B cell (primary cell): ENCODE measurements at regions not wholly inside any gene's neighbourhood (a gene's known extent, or its start where the extent isn't known, plus 50 kb on each side); places are given as distances from the start of the nearest gene placed in this dataset.
"Not testable (repeated sequence)": the region's sequence is repeated elsewhere in the genome, so short reads cannot be mapped to it uniquely, and the experiment has no call there.

Experiments used
- ATAC-seq: fragments of 200-7000 bp; cut with Tn5 transposase; one replicate; pipeline ENCODE4 v1.10.0; 2021; ENCODE audit warnings: low read depth, mild to moderate bottlenecking, moderate number of reproducible peaks, moderate library complexity
- CTCF ChIA-PET: fragments of 350-600 bp; sonication (Branson Sonifier 250); formaldehyde crosslinking; loops from one replicate; lab custom pipeline; 2021; ENCODE audit warnings: antibody characterized with exemption, inconsistent platforms; lab: Charles Lee
- POLR2A ChIA-PET: fragments of 350-600 bp; sonication (Branson Sonifier 250); formaldehyde crosslinking; loops from one replicate; lab custom pipeline; 2021; ENCODE audit warnings: antibody characterized with exemption; lab: Charles Lee
- DNase-seq: peaks from one replicate; pipeline ENCODE4 v3.0.0; 2013
- H2AFZ ChIP-seq: 2 replicates; pipeline ENCODE4 v1.6.1; 2012; ENCODE audit warnings: mild to moderate bottlenecking, low read depth, low read length; ENCODE audit not compliant: insufficient read depth, poor library complexity, severe bottlenecking
- H3K27ac ChIP-seq, 2 donors: 1 replicate in 1 of 2; 2 replicates in 1 of 2; pipeline ENCODE4 v1.5.1; 2012 to 2013; ENCODE audit warnings: low read length in 2 of 2, mild to moderate bottlenecking in 2 of 2, moderate library complexity in 1 of 2
- H3K27me3 ChIP-seq, 4 experiments: fragments of 200-600 bp in 1 of 4; sonication (generic) in 1 of 4; replicated peaks in 1 of 4; 1 replicate in 2 of 4; 2 replicates in 2 of 4; pipeline versions ENCODE4 v1.6.1 to v1.7.0; 2013 to 2016; ENCODE audit warnings: low read length in 3 of 4, mild to moderate bottlenecking in 2 of 4, mixed read lengths in 1 of 4, moderate library complexity in 1 of 4; ENCODE audit not compliant: insufficient read depth in 4 of 4, control insufficient read depth in 3 of 4; ENCODE audit errors: control extremely low read depth in 1 of 4
- H3K36me3 ChIP-seq, 2 experiments: replicated peaks in 1 of 2; 1 replicate in 1 of 2; 2 replicates in 1 of 2; pipeline versions ENCODE4 v1.6.1 to v1.7.1; 2013; ENCODE audit warnings: low read length in 1 of 2; ENCODE audit not compliant: insufficient read depth in 2 of 2, control insufficient read depth in 1 of 2; ENCODE audit errors: control extremely low read depth in 1 of 2, extremely low read depth in 1 of 2
- H3K4me1 ChIP-seq, 2 donors: fragments of 200-600 bp in 1 of 2; sonication (generic) in 1 of 2; 1 replicate in 1 of 2; 2 replicates in 1 of 2; pipeline versions ENCODE4 v1.5.1 to v1.6.1; 2013 to 2017; ENCODE audit warnings: low read length in 2 of 2; ENCODE audit not compliant: control insufficient read depth in 2 of 2, insufficient read depth in 2 of 2
- H3K4me2 ChIP-seq: replicated peaks from 2 replicates; pipeline ENCODE3; 2012; ENCODE audit warnings: mild to moderate bottlenecking, low read depth, low read length; ENCODE audit not compliant: poor library complexity, severe bottlenecking
- H3K4me3 ChIP-seq, 5 experiments: fragments of 200-600 bp in 1 of 5; sonication (generic) in 1 of 5; 1 replicate in 3 of 5; 2 replicates in 2 of 5; pipeline versions ENCODE4 v1.5.1 to v1.7.0; 2011 to 2016; ENCODE audit warnings: low read length in 4 of 5, mild to moderate bottlenecking in 4 of 5, low read depth in 2 of 5, control low read depth in 1 of 5, moderate library complexity in 1 of 5; ENCODE audit not compliant: insufficient read depth in 1 of 5; ENCODE audit errors: control extremely low read depth in 1 of 5, extremely low read depth in 1 of 5
- H3K79me2 ChIP-seq: fragments of 200-600 bp; sonication (generic); one replicate; pipeline ENCODE4 v1.6.0; 2016; ENCODE audit warnings: low read length; ENCODE audit not compliant: control insufficient read depth, insufficient read depth
- H3K9ac ChIP-seq: fragments of 200-600 bp; sonication (generic); 2 replicates; pipeline ENCODE4 v1.6.1; 2017; ENCODE audit warnings: mild to moderate bottlenecking, low read length, moderate library complexity
- H3K9me3 ChIP-seq, 3 donors: one replicate each; pipeline versions ENCODE4 v1.6.1 to v1.7.1; 2013; ENCODE audit warnings: low read length in 2 of 3; ENCODE audit not compliant: control insufficient read depth in 2 of 3, insufficient read depth in 1 of 3; ENCODE audit errors: control extremely low read depth in 1 of 3
- H4K20me1 ChIP-seq: 2 replicates; pipeline ENCODE4 v1.6.0; 2012; ENCODE audit warnings: mild to moderate bottlenecking, low read length; ENCODE audit not compliant: insufficient read depth, control insufficient read depth, poor library complexity, severe bottlenecking
- H3K27ac Mint-ChIP-seq: one replicate; pipeline ENCODE4 v1.8.0; 2021; ENCODE audit warnings: mixed read lengths
- H3K27me3 Mint-ChIP-seq: one replicate; pipeline ENCODE4 v1.8.0; 2021; ENCODE audit warnings: mixed read lengths
- H3K4me1 Mint-ChIP-seq: one replicate; pipeline ENCODE4 v1.8.0; 2021; ENCODE audit warnings: mixed read lengths
- H3K4me3 Mint-ChIP-seq: one replicate; pipeline ENCODE4 v1.8.0; 2021; ENCODE audit warnings: mixed read lengths
- H3K9me3 Mint-ChIP-seq: one replicate; pipeline ENCODE4 v1.8.0; 2022; ENCODE audit warnings: mixed read lengths; ENCODE audit not compliant: insufficient read depth
- CTCF ChIP-seq: fragments of 200-600 bp; IDR thresholded peaks from one replicate; pipeline ENCODE4 v1.8.0; 2022; ENCODE audit warnings: antibody characterized with exemption, mild to moderate bottlenecking
- EZH2 ChIP-seq: IDR thresholded peaks from 2 replicates; pipeline ENCODE4 v1.6.1; 2012; ENCODE audit warnings: borderline replicate concordance, low read depth, mild to moderate bottlenecking, moderate library complexity, low read length; ENCODE audit not compliant: insufficient read depth, poor library complexity, severe bottlenecking
- WGBS: methylation state at CpG from one replicate; pipeline ENCODE4 v1.1.5; 2013; ENCODE audit warnings: missing lambda C conversion rate; ENCODE audit not compliant: insufficient coverage; 5-methylcytosine and 5-hydroxymethylcytosine counted together
- intact Hi-C: fragments of 100-400 bp; cut with micrococcal nuclease; formaldehyde crosslinking; loops from one replicate; pipeline ENCODE4 v1.10.0; 2022

GRCh38 chr1:79497193-79497773 lies 490.8 kb upstream of the ADGRL4 start:
- H3K4me1 ChIP-seq: no peaks in the 10 kb centered on the region
- H3K4me3 Mint-ChIP-seq: no peak overlapping the region
- no peaks in the 10 kb centered on the region for H3K27me3 ChIP-seq
- no peaks in the 10 kb centered on the region for H3K79me2 ChIP-seq
- 0% methylated on average over 1 of the region's 4 CpGs for WGBS
- no peak overlapping the region for H2AFZ ChIP-seq
- no peaks in the 10 kb centered on the region for H4K20me1 ChIP-seq
- H3K4me1 Mint-ChIP-seq: no peaks in the 10 kb centered on the region
- no peaks in the 10 kb centered on the region for H3K9me3 ChIP-seq
- peak; percentile 25 for DNase-seq
- peak; percentile 71 for TF ChIP-seq CTCF
- no peak for TF ChIP-seq EZH2
- H3K27ac ChIP-seq: no peak overlapping the region
- H3K4me2 ChIP-seq: no peak overlapping the region
- ChIA-PET CTCF (interaction anchor here (0.8 kb wide), 1 partner anchor 8 kb away, joined by 3 read pairs; no protein-coding TSS in a partner anchor), POLR2A (no interaction called here)
- intact Hi-C loops: no loop called here
- no peaks in the 10 kb centered on the region for H3K9me3 Mint-ChIP-seq
- no peak for ATAC-seq
- no peaks in the 10 kb centered on the region for H3K36me3 ChIP-seq
- H3K27ac Mint-ChIP-seq: no peak overlapping the region
- no peaks in the 10 kb centered on the region for H3K27me3 Mint-ChIP-seq
- no peak overlapping the region for H3K4me3 ChIP-seq
- no peak overlapping the region for H3K9ac ChIP-seq

DNA sequence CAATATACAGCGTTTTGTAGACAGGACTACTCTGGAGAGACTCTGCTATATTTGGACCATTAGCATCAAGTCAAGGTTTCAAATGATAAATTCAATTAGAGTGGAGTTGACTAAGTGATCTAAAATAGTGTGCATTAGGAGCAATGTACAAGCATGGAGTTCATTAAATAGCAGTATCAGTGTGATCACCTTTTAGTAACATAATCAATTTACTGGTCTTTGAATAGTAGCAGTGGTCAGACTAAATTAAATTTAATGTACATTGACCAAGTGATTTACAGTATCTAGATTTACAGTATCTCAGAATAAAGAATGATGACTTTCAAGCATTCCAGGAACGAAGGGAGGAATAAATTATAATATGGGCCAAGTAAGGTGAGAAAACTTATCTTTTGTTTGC lies 489.6 kb upstream of the ADGRL4 start:
- no peaks in the 10 kb centered on the region for H3K4me1 ChIP-seq
- no peak overlapping the region for H3K27ac ChIP-seq
- ATAC-seq: no peak
- H3K9ac ChIP-seq: no peak overlapping the region
- no peaks in the 10 kb centered on the region for H3K4me1 Mint-ChIP-seq
- TF ChIP-seq CTCF (no peak), EZH2 (no peak)
- ChIA-PET POLR2A (no interaction called here), CTCF (no interaction called here)
- no peak overlapping the region for H3K4me2 ChIP-seq
- H4K20me1 ChIP-seq: no peaks in the 10 kb centered on the region
- no peak overlapping the region for H2AFZ ChIP-seq
- no peak for DNase-seq
- no peak overlapping the region for H3K4me3 Mint-ChIP-seq
- no peaks in the 10 kb centered on the region for H3K27me3 ChIP-seq
- no peaks in the 10 kb centered on the region for H3K79me2 ChIP-seq
- no peak overlapping the region for H3K27ac Mint-ChIP-seq
- H3K9me3 ChIP-seq: no peaks in the 10 kb centered on the region
- intact Hi-C loops: no loop called here
- no CpG with 5 or more reads among the region's 2 CpGs for WGBS
- H3K36me3 ChIP-seq: no peaks in the 10 kb centered on the region
- no peaks in the 10 kb centered on the region for H3K27me3 Mint-ChIP-seq
- no peaks in the 10 kb centered on the region for H3K9me3 Mint-ChIP-seq
- H3K4me3 ChIP-seq: no peak overlapping the region

DNA sequence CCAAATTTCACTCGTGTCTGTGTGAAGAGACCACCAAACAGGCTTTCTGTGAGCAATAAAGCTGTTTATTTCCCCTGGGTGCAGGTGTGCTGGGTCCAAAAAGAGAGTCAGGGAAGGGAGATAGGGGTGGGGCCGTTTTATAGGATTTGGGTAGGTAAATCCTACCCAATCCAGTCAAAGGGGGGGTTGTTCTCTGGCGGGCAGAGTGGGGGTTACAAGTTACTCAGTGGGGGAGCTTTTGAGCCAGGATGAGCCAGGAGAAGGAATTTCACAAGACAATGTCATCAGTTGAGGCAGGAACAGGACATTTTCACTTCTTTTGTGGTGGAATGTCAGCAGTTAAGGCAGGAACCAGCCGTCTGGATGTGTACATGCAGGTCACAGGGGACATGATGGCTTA lies 487.2 kb upstream of the ADGRL4 start:
- H3K27ac Mint-ChIP-seq, ATAC-seq, DNase-seq, H3K4me2 ChIP-seq, H3K4me3 Mint-ChIP-seq, H3K79me2 ChIP-seq, H4K20me1 ChIP-seq, H3K27ac ChIP-seq, H3K27me3 ChIP-seq, H3K9me3 ChIP-seq, H3K9me3 Mint-ChIP-seq, H3K36me3 ChIP-seq, CTCF ChIA-PET, H3K4me1 Mint-ChIP-seq, H2AFZ ChIP-seq, H3K4me3 ChIP-seq, intact Hi-C loops, H3K27me3 Mint-ChIP-seq, POLR2A ChIA-PET, H3K9ac ChIP-seq, H3K4me1 ChIP-seq: not testable (repeated sequence)
- 77% methylated on average over 3 of the region's 4 CpGs for WGBS
